DND-41 (cell line): ENCODE measurements at regions not wholly inside any gene's neighbourhood (a gene's known extent, or its start where the extent isn't known, plus 50 kb on each side); places are given as distances from the start of the nearest gene placed in this dataset.

ENCODE experiments used
- CTCF ChIP-seq: IDR thresholded peaks from 2 replicates; pipeline ENCODE4 v1.5.1; 2012; ENCODE audit warnings: borderline replicate concordance, low read length, moderate library complexity, mild to moderate bottlenecking; ENCODE audit not compliant: poor library complexity, severe bottlenecking; ENCODE audit errors: extremely low read depth
- EZH2 ChIP-seq: IDR thresholded peaks from 3 replicates; pipeline ENCODE4 v1.6.1; 2012; ENCODE audit warnings: borderline replicate concordance, low read depth, mild to moderate bottlenecking, moderate library complexity, low read length, inconsistent platforms; ENCODE audit not compliant: severe bottlenecking

- TF ChIP-seq CTCF (no peak), EZH2 (no peak)
These were observed 501.4 kb upstream of the WSB1 start for GRCh38 chr17:26792486-26792885.
